H9 (cell line): ENCODE measurements at regions not wholly inside any gene's neighbourhood (a gene's known extent, or its start where the extent isn't known, plus 50 kb on each side); places are given as distances from the start of the nearest gene placed in this dataset.

ENCODE experiments used
- DNase-seq: peaks from one replicate; pipeline ENCODE4 v3.0.0-alpha.2; 2017
- H2AFZ ChIP-seq: one replicate; pipeline ENCODE4 v1.6.1; 2013; ENCODE audit warnings: mild to moderate bottlenecking, low read length, control low read depth, moderate library complexity
- H2AK5ac ChIP-seq: 2 replicates; pipeline ENCODE4 v1.6.1; 2013; ENCODE audit warnings: low read length, control low read depth, mixed read lengths; ENCODE audit not compliant: insufficient read length
- H2BK120ac ChIP-seq: one replicate; pipeline ENCODE4 v1.6.1; 2013; ENCODE audit warnings: low read depth, mild to moderate bottlenecking, low read length, control low read depth, inconsistent platforms; ENCODE audit not compliant: poor library complexity, severe bottlenecking
- H2BK12ac ChIP-seq: 2 replicates; pipeline ENCODE4 v1.6.1; 2013; ENCODE audit warnings: low read length, control low read depth, mixed read lengths, low read depth; ENCODE audit not compliant: insufficient read length
- H2BK15ac ChIP-seq: 2 replicates; pipeline ENCODE4 v1.6.1; 2013; ENCODE audit warnings: low read depth, low read length, control low read depth
- H2BK20ac ChIP-seq: one replicate; pipeline ENCODE4 v1.6.1; 2013; ENCODE audit warnings: low read depth, mild to moderate bottlenecking, low read length, control low read depth, inconsistent platforms; ENCODE audit not compliant: poor library complexity, severe bottlenecking
- H2BK5ac ChIP-seq: 2 replicates; pipeline ENCODE4 v1.6.1; 2013; ENCODE audit warnings: low read length, control low read depth, mixed read lengths; ENCODE audit not compliant: insufficient read length
- H3K14ac ChIP-seq: 2 replicates; pipeline ENCODE4 v1.6.1; 2013; ENCODE audit warnings: low read length, control low read depth; ENCODE audit not compliant: insufficient read depth
- H3K18ac ChIP-seq: 2 replicates; pipeline ENCODE4 v1.6.1; 2013; ENCODE audit warnings: low read depth, mild to moderate bottlenecking, mixed read lengths, low read length, control low read depth; ENCODE audit not compliant: insufficient read length
- H3K23ac ChIP-seq: 2 replicates; pipeline ENCODE4 v1.6.1; 2013; ENCODE audit warnings: low read length, control low read depth, mixed read lengths, low read depth; ENCODE audit not compliant: insufficient read length
- H3K23me2 ChIP-seq: 2 replicates; pipeline ENCODE4 v1.6.1; 2013; ENCODE audit warnings: low read depth, mild to moderate bottlenecking, mixed read lengths, low read length, control low read depth; ENCODE audit not compliant: insufficient read length, poor library complexity, severe bottlenecking
- H3K27ac ChIP-seq: 2 replicates; pipeline ENCODE4 v1.5.1; 2013; ENCODE audit warnings: low read length, control low read depth, mixed read lengths, low read depth; ENCODE audit not compliant: insufficient read length
- H3K27me3 ChIP-seq: 2 replicates; pipeline ENCODE4 v1.6.1; 2013; ENCODE audit warnings: low read length, control low read depth, inconsistent platforms; ENCODE audit not compliant: insufficient read depth
- H3K4ac ChIP-seq: 2 replicates; pipeline ENCODE4 v1.6.1; 2013; ENCODE audit warnings: low read depth, mild to moderate bottlenecking, control low read depth, inconsistent platforms, low read length, moderate library complexity
- H3K4me1 ChIP-seq: 2 replicates; pipeline ENCODE4 v1.6.1; 2013; ENCODE audit warnings: low read length, control low read depth, inconsistent platforms; ENCODE audit not compliant: insufficient read depth
- H3K4me2 ChIP-seq: 2 replicates; pipeline ENCODE4 v1.6.1; 2013; ENCODE audit warnings: low read length, control low read depth, mixed read lengths; ENCODE audit not compliant: insufficient read length, insufficient read depth
- H3K56ac ChIP-seq: 2 replicates; pipeline ENCODE4 v1.6.1; 2013; ENCODE audit warnings: low read depth, mild to moderate bottlenecking, mixed read lengths, low read length, control low read depth; ENCODE audit not compliant: insufficient read length
- H3K79me1 ChIP-seq: 2 replicates; pipeline ENCODE4 v1.6.1; 2013; ENCODE audit warnings: low read depth, mild to moderate bottlenecking, moderate library complexity, low read length, control low read depth, inconsistent platforms; ENCODE audit not compliant: insufficient read depth, poor library complexity, severe bottlenecking
- H3K79me2 ChIP-seq: 2 replicates; pipeline ENCODE4 v1.6.1; 2013; ENCODE audit warnings: low read length, control low read depth, inconsistent platforms; ENCODE audit not compliant: insufficient read depth
- H3K9ac ChIP-seq: 2 replicates; pipeline ENCODE4 v1.6.1; 2013; ENCODE audit warnings: low read length, control low read depth, mixed read lengths; ENCODE audit not compliant: insufficient read length; ENCODE audit errors: extremely low read depth
- H3K9me3 ChIP-seq: one replicate; pipeline ENCODE4 v1.6.1; 2013; ENCODE audit warnings: low read depth, low read length, inconsistent platforms; ENCODE audit not compliant: control insufficient read depth
- H3T11ph ChIP-seq: one replicate; pipeline ENCODE4 v1.6.1; 2013; ENCODE audit warnings: mild to moderate bottlenecking, low read length, control low read depth, inconsistent platforms
- H4K20me1 ChIP-seq: one replicate; pipeline ENCODE4 v1.6.1; 2013; ENCODE audit not compliant: control insufficient read depth, insufficient read length, insufficient read depth
- H4K5ac ChIP-seq: 2 replicates; pipeline ENCODE4 v1.6.1; 2013; ENCODE audit warnings: low read depth, mild to moderate bottlenecking, mixed read lengths, low read length, control low read depth; ENCODE audit not compliant: insufficient read length
- H4K8ac ChIP-seq: replicated peaks from 2 replicates; pipeline ENCODE4 v1.6.1; 2013; ENCODE audit warnings: low read length, control low read depth, mixed read lengths, low read depth; ENCODE audit not compliant: insufficient read length
- H4K91ac ChIP-seq: 2 replicates; pipeline ENCODE4 v1.6.1; 2013; ENCODE audit warnings: low read depth, mild to moderate bottlenecking, moderate library complexity, mixed read lengths, low read length, control low read depth; ENCODE audit not compliant: insufficient read length
- H3K27ac Mint-ChIP-seq, 3 experiments: 2 replicates in 2 of 3; 3 replicates in 1 of 3; pipeline ENCODE4 v1.8.0; 2020 to 2021; ENCODE audit warnings: mixed read lengths in 3 of 3, mild to moderate bottlenecking in 1 of 3, moderate library complexity in 1 of 3
- H3K27me3 Mint-ChIP-seq: 2 replicates; pipeline ENCODE4 v1.8.0; 2021; ENCODE audit warnings: low read depth, mild to moderate bottlenecking, moderate library complexity, mixed read lengths
- H3K36me3 Mint-ChIP-seq, 3 experiments: 2 replicates in 2 of 3; 3 replicates in 1 of 3; pipeline ENCODE4 v1.8.0; 2020 to 2021; ENCODE audit warnings: low read depth in 3 of 3, mixed read lengths in 3 of 3; ENCODE audit not compliant: insufficient read depth in 1 of 3
- H3K4me1 Mint-ChIP-seq, 2 experiments: 2 replicates each; pipeline ENCODE4 v1.8.0; 2020; ENCODE audit warnings: mixed read lengths in 2 of 2
- H3K4me3 Mint-ChIP-seq, 2 experiments: 2 replicates in 1 of 2; 3 replicates in 1 of 2; pipeline ENCODE4 v1.8.0; 2020 to 2021; ENCODE audit warnings: mild to moderate bottlenecking in 2 of 2, mixed read lengths in 2 of 2, moderate library complexity in 1 of 2
- H3K9me3 Mint-ChIP-seq, 2 experiments: 2 replicates in 1 of 2; 3 replicates in 1 of 2; pipeline ENCODE4 v1.8.0; 2020; ENCODE audit warnings: mild to moderate bottlenecking in 2 of 2, mixed read lengths in 2 of 2, moderate library complexity in 1 of 2
- WGBS: extraction: QIAGEN DNeasy Blood & Tissue Kit; methylation state at CpG from one replicate; pipeline ENCODE4 v1.1.7; 2013; ENCODE audit warnings: missing lambda C conversion rate, low lambda C conversion rate, mixed read lengths; ENCODE audit not compliant: insufficient read length; ENCODE audit errors: extremely low coverage; 5-methylcytosine and 5-hydroxymethylcytosine counted together
- TF ChIP-seq, protein P1 (sequence below): fragments of 200-600 bp; sonication (generic); conservative IDR thresholded peaks from 3 replicates; pipeline ENCODE4 v1.8.0; 2021; ENCODE audit warnings: antibody characterized with exemption, mild to moderate bottlenecking

GRCh38 chr5:128749136-128749898 lies 211.3 kb upstream of the FBN2 start:
- no peak overlapping the region for H3K18ac ChIP-seq
- H3K9ac ChIP-seq: no peak overlapping the region
- H4K20me1 ChIP-seq: no peaks in the 10 kb centered on the region
- no peak overlapping the region for H3K23ac ChIP-seq
- no peaks in the 10 kb centered on the region for H3K79me2 ChIP-seq
- H3K4me1 ChIP-seq: no peaks in the 10 kb centered on the region
- H3K4me1 Mint-ChIP-seq: peaks cover 0 to 8% of the 10 kb centered on the region in 2 experiments; a peak in 2 of 4 replicates
- H3K4me2 ChIP-seq: no peak overlapping the region
- no peaks in the 10 kb centered on the region for H3K27me3 ChIP-seq
- H3K79me1 ChIP-seq: no peaks in the 10 kb centered on the region
- H4K5ac ChIP-seq: no peak overlapping the region
- no peak overlapping the region for H4K91ac ChIP-seq
- H2BK20ac ChIP-seq: no peak overlapping the region
- H3K27me3 Mint-ChIP-seq: no peaks in the 10 kb centered on the region
- no peak overlapping the region for H3K4me3 Mint-ChIP-seq
- no peak overlapping the region for H2BK12ac ChIP-seq
- DNase-seq: no peak
- no peaks in the 10 kb centered on the region for H3K36me3 Mint-ChIP-seq
- H2BK5ac ChIP-seq: no peak overlapping the region
- WGBS: no CpG with 5 or more reads among the region's 11 CpGs
- no peak overlapping the region for H3T11ph ChIP-seq
- H2AK5ac ChIP-seq: no peak overlapping the region
- no peaks in the 10 kb centered on the region for H3K9me3 ChIP-seq
- H2BK120ac ChIP-seq: no peak overlapping the region
- H3K4ac ChIP-seq: no peak overlapping the region
- TF ChIP-seq, protein P1, sequence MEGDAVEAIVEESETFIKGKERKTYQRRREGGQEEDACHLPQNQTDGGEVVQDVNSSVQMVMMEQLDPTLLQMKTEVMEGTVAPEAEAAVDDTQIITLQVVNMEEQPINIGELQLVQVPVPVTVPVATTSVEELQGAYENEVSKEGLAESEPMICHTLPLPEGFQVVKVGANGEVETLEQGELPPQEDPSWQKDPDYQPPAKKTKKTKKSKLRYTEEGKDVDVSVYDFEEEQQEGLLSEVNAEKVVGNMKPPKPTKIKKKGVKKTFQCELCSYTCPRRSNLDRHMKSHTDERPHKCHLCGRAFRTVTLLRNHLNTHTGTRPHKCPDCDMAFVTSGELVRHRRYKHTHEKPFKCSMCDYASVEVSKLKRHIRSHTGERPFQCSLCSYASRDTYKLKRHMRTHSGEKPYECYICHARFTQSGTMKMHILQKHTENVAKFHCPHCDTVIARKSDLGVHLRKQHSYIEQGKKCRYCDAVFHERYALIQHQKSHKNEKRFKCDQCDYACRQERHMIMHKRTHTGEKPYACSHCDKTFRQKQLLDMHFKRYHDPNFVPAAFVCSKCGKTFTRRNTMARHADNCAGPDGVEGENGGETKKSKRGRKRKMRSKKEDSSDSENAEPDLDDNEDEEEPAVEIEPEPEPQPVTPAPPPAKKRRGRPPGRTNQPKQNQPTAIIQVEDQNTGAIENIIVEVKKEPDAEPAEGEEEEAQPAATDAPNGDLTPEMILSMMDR: no peak
- peak overlapping the region; percentile 22 for H2AFZ ChIP-seq
- H3K23me2 ChIP-seq: no peaks in the 10 kb centered on the region
- no peak overlapping the region for H3K14ac ChIP-seq
- H3K27ac Mint-ChIP-seq: no peak overlapping the region; a peak in 1 of 7 replicates
- H3K9me3 Mint-ChIP-seq: no peaks in the 10 kb centered on the region
- H4K8ac ChIP-seq: no peak overlapping the region
- H3K27ac ChIP-seq: no peak overlapping the region
- no peak overlapping the region for H3K56ac ChIP-seq
- no peak overlapping the region for H2BK15ac ChIP-seq
